HEK293 (cell line): ENCODE measurements at regions not wholly inside any gene's neighbourhood (a gene's known extent, or its start where the extent isn't known, plus 50 kb on each side); places are given as distances from the start of the nearest gene placed in this dataset.

Source experiments
- CTCF ChIA-PET: fragments of 350-600 bp; formaldehyde crosslinking; extraction: SDS; loops from one replicate; lab custom pipeline; 2021; ENCODE audit warnings: antibody characterized with exemption; lab: Yijun Ruan, JAX
- POLR2A ChIA-PET: fragments of 300-600 bp; formaldehyde crosslinking; extraction: SDS; loops from one replicate; lab custom pipeline; 2020; ENCODE audit warnings: antibody characterized with exemption, inconsistent platforms; lab: Yijun Ruan, JAX
- H3K27ac ChIP-seq: fragments of 200-500 bp; sonication (Bioruptor generic); 2 replicates; pipeline ENCODE4 v1.5.1; 2014; ENCODE audit warnings: low read depth, low read length, control low read depth, inconsistent platforms; ENCODE audit errors: extremely low read depth
- H3K36me3 ChIP-seq, 2 experiments: fragments of 200-500 bp in 1 of 2; sonication (Bioruptor generic) in 1 of 2; 1 replicate in 1 of 2; 2 replicates in 1 of 2; pipeline ENCODE4 v1.5.1; 2014 to 2017; ENCODE audit warnings: inconsistent platforms in 2 of 2, low read length in 2 of 2; ENCODE audit not compliant: control insufficient read depth in 2 of 2, insufficient read depth in 1 of 2
- H3K4me1 ChIP-seq: fragments of 200-500 bp; sonication (Bioruptor generic); 2 replicates; pipeline ENCODE4 v1.5.1; 2014; ENCODE audit warnings: mild to moderate bottlenecking, low read length, inconsistent platforms; ENCODE audit not compliant: control insufficient read depth, insufficient read depth
- H3K4me3 ChIP-seq: 2 replicates; pipeline ENCODE4 v1.5.1; 2011; ENCODE audit warnings: low read depth, mild to moderate bottlenecking, control low read depth, low read length, moderate library complexity
- H3K9me3 ChIP-seq: fragments of 200-500 bp; sonication (Bioruptor generic); 2 replicates; pipeline ENCODE4 v1.5.1; 2014; ENCODE audit warnings: low read depth, low read length, inconsistent platforms; ENCODE audit not compliant: control insufficient read depth, insufficient read depth
- AEBP2 ChIP-seq: fragments of 450-650 bp; formaldehyde crosslinking; IDR thresholded peaks from 2 replicates; pipeline ENCODE4 v1.5.1; 2016; ENCODE audit warnings: missing biosample characterization, missing genetic modification characterization, borderline replicate concordance
- GLI4 ChIP-seq: fragments of 450-650 bp; formaldehyde crosslinking; IDR thresholded peaks from 2 replicates; pipeline ENCODE4 v1.5.1; 2016; ENCODE audit warnings: missing biosample characterization, missing genetic modification characterization
- KLF7 ChIP-seq: fragments of 450-650 bp; formaldehyde crosslinking; IDR thresholded peaks from 2 replicates; pipeline ENCODE4 v1.5.1; 2016; ENCODE audit warnings: missing biosample characterization, missing genetic modification characterization, borderline replicate concordance
- MEIS1 ChIP-seq: sonication (generic); formaldehyde crosslinking; IDR thresholded peaks from 2 replicates; pipeline ENCODE4 v1.8.1; 2022; ENCODE audit warnings: missing genetic modification reagents, mild to moderate bottlenecking, borderline replicate concordance
- TCF7L2 ChIP-seq: IDR thresholded peaks from 2 replicates; pipeline ENCODE4 v1.6.1; 2011; ENCODE audit warnings: low read depth, mild to moderate bottlenecking, inconsistent platforms, low read length, moderate library complexity, borderline replicate concordance
- ZBTB26 ChIP-seq: fragments of 450-650 bp; formaldehyde crosslinking; optimal IDR thresholded peaks from 2 replicates; pipeline ENCODE3; 2016; ENCODE audit warnings: missing biosample characterization, mild to moderate bottlenecking, missing genetic modification characterization
- ZBTB48 ChIP-seq: fragments of 450-650 bp; formaldehyde crosslinking; IDR thresholded peaks from 2 replicates; pipeline ENCODE4 v1.5.1; 2016; ENCODE audit warnings: missing biosample characterization, missing genetic modification characterization
- ZNF140 ChIP-seq: fragments of 450-650 bp; formaldehyde crosslinking; IDR thresholded peaks from 2 replicates; pipeline ENCODE4 v1.5.1; 2016; ENCODE audit warnings: missing biosample characterization, missing genetic modification characterization
- ZNF148 ChIP-seq: fragments of 450-650 bp; formaldehyde crosslinking; IDR thresholded peaks from 2 replicates; pipeline ENCODE4 v1.5.0; 2017; ENCODE audit warnings: missing biosample characterization, missing genetic modification characterization, borderline replicate concordance
- ZNF16 ChIP-seq: fragments of 450-650 bp; formaldehyde crosslinking; IDR thresholded peaks from 2 replicates; pipeline ENCODE4 v1.5.1; 2016; ENCODE audit warnings: low read depth, missing biosample characterization, missing genetic modification characterization
- ZNF239 ChIP-seq: fragments of 450-650 bp; formaldehyde crosslinking; IDR thresholded peaks from 2 replicates; pipeline ENCODE4 v1.5.1; 2016; ENCODE audit warnings: missing biosample characterization, missing genetic modification characterization
- ZNF335 ChIP-seq: fragments of 450-650 bp; formaldehyde crosslinking; conservative IDR thresholded peaks from 2 replicates; pipeline ENCODE4 v1.5.1; 2016; ENCODE audit warnings: missing biosample characterization, missing genetic modification characterization
- ZNF341 ChIP-seq: fragments of 450-650 bp; formaldehyde crosslinking; IDR thresholded peaks from 2 replicates; pipeline ENCODE4; 2016; ENCODE audit warnings: low read depth, missing biosample characterization, missing genetic modification characterization
- ZNF423 ChIP-seq: fragments of 450-650 bp; formaldehyde crosslinking; IDR thresholded peaks from 2 replicates; pipeline ENCODE4 v1.5.1; 2016; ENCODE audit warnings: missing biosample characterization, missing genetic modification characterization
- ZNF544 ChIP-seq: fragments of 450-650 bp; formaldehyde crosslinking; IDR thresholded peaks from 2 replicates; pipeline ENCODE4 v1.5.0; 2017; ENCODE audit warnings: missing biosample characterization, missing genetic modification characterization
- ZNF555 ChIP-seq: fragments of 450-650 bp; formaldehyde crosslinking; conservative IDR thresholded peaks from 2 replicates; pipeline ENCODE4 v1.5.1; 2017; ENCODE audit warnings: missing biosample characterization, mild to moderate bottlenecking, missing genetic modification characterization, inconsistent platforms
- ZNF596 ChIP-seq: fragments of 450-650 bp; IDR thresholded peaks from 2 replicates; pipeline ENCODE4 v1.5.0; 2018; ENCODE audit warnings: missing biosample characterization, mild to moderate bottlenecking, missing genetic modification characterization, moderate library complexity
- ZNF623 ChIP-seq: fragments of 450-650 bp; formaldehyde crosslinking; IDR thresholded peaks from 2 replicates; pipeline ENCODE4 v1.5.1; 2016; ENCODE audit warnings: missing biosample characterization, missing genetic modification characterization
- ZNF645 ChIP-seq: fragments of 450-650 bp; formaldehyde crosslinking; IDR thresholded peaks from 2 replicates; pipeline ENCODE4; 2016; ENCODE audit warnings: missing biosample characterization, missing genetic modification characterization
- ZXDB ChIP-seq: fragments of 450-650 bp; formaldehyde crosslinking; IDR thresholded peaks from 2 replicates; pipeline ENCODE4 v1.5.1; 2016; ENCODE audit warnings: missing biosample characterization, missing genetic modification characterization

GRCh38 chr13:77465603-77466195 is 69.8 kb upstream of the SCEL start:
- ChIA-PET CTCF (interaction anchor here (2.6 kb wide), 1 partner anchor 12 kb away, joined by 12 read pairs; no protein-coding TSS in a partner anchor), POLR2A (no interaction called here)
- Histone ChIP-seq H3K36me3 (no peaks in the 10 kb centered on the region), H3K4me3 (no peak overlapping the region), H3K9me3 (no peaks in the 10 kb centered on the region), H3K4me1 (no peaks in the 10 kb centered on the region), H3K27ac (no peak overlapping the region)
- no peak for TF ChIP-seq ZNF623 (tag by site-specific recombination)
- TF ChIP-seq ZNF16 (tag by site-specific recombination): no peak
- TF ChIP-seq ZNF544: no peak
- TF ChIP-seq ZXDB (tag by site-specific recombination): no peak

- Histone ChIP-seq H3K4me1 (no peaks in the 10 kb centered on the region), H3K4me3 (no peak overlapping the region), H3K9me3 (no peaks in the 10 kb centered on the region), H3K27ac (no peak overlapping the region), H3K36me3 (no peaks in the 10 kb centered on the region)
- ChIA-PET CTCF (no interaction called here), POLR2A (interaction anchor here (0.6 to 0.7 kb wide), 2 partner anchors 7 to 169 kb away, joined by 3 read pairs; no protein-coding TSS in a partner anchor)
- TF ChIP-seq ZBTB26: no peak
Measured at GRCh38 chr13:77460195-77460594, 75.3 kb upstream of the SCEL start.

- no peak overlapping the region for H3K27ac ChIP-seq
- POLR2A ChIA-PET: no interaction called here
- no peak for TF ChIP-seq TCF7L2
- TF ChIP-seq GLI4 (tag by site-specific recombination): no peak
- no peak for TF ChIP-seq ZNF335 (tag by site-specific recombination)
- no peak for TF ChIP-seq ZNF239 (tag by site-specific recombination)
- no peak for TF ChIP-seq ZBTB48 (tag by site-specific recombination)
- no peak for TF ChIP-seq KLF7
- TF ChIP-seq ZNF596 (tag by site-specific recombination): no peak
- no peak for TF ChIP-seq ZNF341 (tag by site-specific recombination)
- TF ChIP-seq, all 188 proteins: peak for 0
- no peaks in the 10 kb centered on the region for H3K4me1 ChIP-seq
- no peaks in the 10 kb centered on the region for H3K36me3 ChIP-seq
- CTCF ChIA-PET: no interaction called here
- H3K4me3 ChIP-seq: no peak overlapping the region
- no peaks in the 10 kb centered on the region for H3K9me3 ChIP-seq
Measured at GRCh38 chr13:77459592-77459991, 75.9 kb upstream of the SCEL start.

GRCh38 chr13:77458736-77459135 is 76.8 kb upstream of the SCEL start:
- no peaks in the 10 kb centered on the region for H3K9me3 ChIP-seq
- H3K4me3 ChIP-seq: no peak overlapping the region
- no peak for TF ChIP-seq ZNF148 (tag by site-specific recombination)
- no peak for TF ChIP-seq ZNF423 (tag by site-specific recombination)
- no peak for TF ChIP-seq MEIS1
- no peak for TF ChIP-seq ZNF555 (tag by site-specific recombination)
- TF ChIP-seq ZNF140: no peak
- no peak for TF ChIP-seq AEBP2 (tag by site-specific recombination)
- TF ChIP-seq ZNF645 (tag by site-specific recombination): no peak
- POLR2A ChIA-PET: no interaction called here
- no peaks in the 10 kb centered on the region for H3K36me3 ChIP-seq
- no peaks in the 10 kb centered on the region for H3K4me1 ChIP-seq
- CTCF ChIA-PET: interaction anchor here (0.6 kb wide), 1 partner anchor 9 kb away, joined by 5 read pairs; no protein-coding TSS in a partner anchor
- H3K27ac ChIP-seq: no peak overlapping the region
